ENCODE measurements at regions not wholly inside any gene's neighbourhood (a gene's known extent, or its start where the extent isn't known, plus 50 kb on each side); places are given as distances from the start of the nearest gene placed in this dataset.

GRCh38 chr17:12591021-12591735 lies 74.5 kb upstream of the MYOCD start:
- no peak for TF ChIP-seq CTCF (IDR thresholded peaks at IDR 0.05)
- no peak overlapping the region for H3K4me3 ChIP-seq
- no peaks in the 10 kb centered on the region for H3K4me1 ChIP-seq
- intact Hi-C loops (cut with DNase I): no loop called here
- peak overlapping the region in 1 of 2 donors; percentile 16 for H3K27ac ChIP-seq
- peaks cover 0 to 8% of the 10 kb centered on the region in 2 donors for H3K36me3 ChIP-seq
- no peak for DNase-seq (ENCODE audit: low spot score in 2 of 2)
- H3K9me3 ChIP-seq: no peaks in the 10 kb centered on the region
- H3K27me3 ChIP-seq: no peaks in the 10 kb centered on the region

GRCh38 chr17:12592941-12593340 lies 72.7 kb upstream of the MYOCD start:
- Histone ChIP-seq H3K4me3 (no peak overlapping the region), H3K36me3 (peaks cover 0 to 4% of the 10 kb centered on the region in 2 donors), H3K4me1 (no peaks in the 10 kb centered on the region), H3K27ac (no peak overlapping the region), H3K27me3 (no peaks in the 10 kb centered on the region), H3K9me3 (no peaks in the 10 kb centered on the region)
- DNase-seq (ENCODE audit: low spot score in 2 of 2): no peak
- no peak for TF ChIP-seq CTCF (IDR thresholded peaks at IDR 0.05)
- intact Hi-C loops (cut with DNase I): no loop called here

- intact Hi-C loops (cut with DNase I): no loop called here
- TF ChIP-seq CTCF (IDR thresholded peaks at IDR 0.05): no peak
- Histone ChIP-seq H3K36me3 (no peaks in the 10 kb centered on the region), H3K4me3 (no peak overlapping the region), H3K27ac (no peak overlapping the region), H3K27me3 (no peaks in the 10 kb centered on the region), H3K9me3 (no peaks in the 10 kb centered on the region), H3K4me1 (no peaks in the 10 kb centered on the region)
- no peak for DNase-seq (ENCODE audit: low spot score in 2 of 2)
These were observed 68.7 kb upstream of the MYOCD start for GRCh38 chr17:12596961-12597360.

- H3K9me3 ChIP-seq: no peaks in the 10 kb centered on the region
- no peak overlapping the region for H3K27ac ChIP-seq
- H3K4me3 ChIP-seq: no peak overlapping the region
- H3K36me3 ChIP-seq: no peaks in the 10 kb centered on the region
- no peak for TF ChIP-seq CTCF (IDR thresholded peaks at IDR 0.05)
- intact Hi-C loops (cut with DNase I): no loop called here
- H3K27me3 ChIP-seq: no peaks in the 10 kb centered on the region
- H3K4me1 ChIP-seq: no peaks in the 10 kb centered on the region
- DNase-seq (ENCODE audit: low spot score in 2 of 2): no peak
These were observed 67.8 kb upstream of the MYOCD start for GRCh38 chr17:12597895-12598294.

- Histone ChIP-seq H3K4me1 (no peaks in the 10 kb centered on the region), H3K27ac (no peak overlapping the region), H3K4me3 (no peak overlapping the region), H3K27me3 (no peaks in the 10 kb centered on the region), H3K36me3 (no peaks in the 10 kb centered on the region), H3K9me3 (no peaks in the 10 kb centered on the region)
- intact Hi-C loops (cut with DNase I): no loop called here
- DNase-seq (ENCODE audit: low spot score in 2 of 2): no peak
- TF ChIP-seq CTCF (IDR thresholded peaks at IDR 0.05): no peak
These were observed 66.3 kb upstream of the MYOCD start for GRCh38 chr17:12599186-12599920.
